ENCODE measurements at regions not wholly inside any gene's neighbourhood (a gene's known extent, or its start where the extent isn't known, plus 50 kb on each side); places are given as distances from the start of the nearest gene placed in this dataset.

DNA sequence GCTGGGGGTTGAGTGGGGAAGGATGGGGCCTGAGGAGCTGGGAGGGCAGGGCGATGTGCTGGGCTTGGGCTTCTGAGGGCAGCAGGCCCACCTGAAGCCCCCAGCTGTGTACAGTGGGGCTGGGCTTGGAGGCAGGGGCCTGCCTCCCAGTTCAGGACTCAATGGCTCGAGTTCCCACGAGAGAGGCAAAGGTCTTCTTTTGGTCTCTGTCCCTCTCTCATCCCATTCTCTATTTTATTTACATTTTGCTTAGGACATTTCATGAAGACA is 180.6 kb downstream of the MACROH2A1 start:
- TF ChIP-seq POLR2A (IDR thresholded peaks at IDR 0.05): no peak
- TF ChIP-seq, protein P1, sequence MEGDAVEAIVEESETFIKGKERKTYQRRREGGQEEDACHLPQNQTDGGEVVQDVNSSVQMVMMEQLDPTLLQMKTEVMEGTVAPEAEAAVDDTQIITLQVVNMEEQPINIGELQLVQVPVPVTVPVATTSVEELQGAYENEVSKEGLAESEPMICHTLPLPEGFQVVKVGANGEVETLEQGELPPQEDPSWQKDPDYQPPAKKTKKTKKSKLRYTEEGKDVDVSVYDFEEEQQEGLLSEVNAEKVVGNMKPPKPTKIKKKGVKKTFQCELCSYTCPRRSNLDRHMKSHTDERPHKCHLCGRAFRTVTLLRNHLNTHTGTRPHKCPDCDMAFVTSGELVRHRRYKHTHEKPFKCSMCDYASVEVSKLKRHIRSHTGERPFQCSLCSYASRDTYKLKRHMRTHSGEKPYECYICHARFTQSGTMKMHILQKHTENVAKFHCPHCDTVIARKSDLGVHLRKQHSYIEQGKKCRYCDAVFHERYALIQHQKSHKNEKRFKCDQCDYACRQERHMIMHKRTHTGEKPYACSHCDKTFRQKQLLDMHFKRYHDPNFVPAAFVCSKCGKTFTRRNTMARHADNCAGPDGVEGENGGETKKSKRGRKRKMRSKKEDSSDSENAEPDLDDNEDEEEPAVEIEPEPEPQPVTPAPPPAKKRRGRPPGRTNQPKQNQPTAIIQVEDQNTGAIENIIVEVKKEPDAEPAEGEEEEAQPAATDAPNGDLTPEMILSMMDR (IDR thresholded peaks at IDR 0.05): no peak

Data from esophagus squamous epithelium (tissue), 4 donors.